ENCODE measurements at regions not wholly inside any gene's neighbourhood (a gene's known extent, or its start where the extent isn't known, plus 50 kb on each side); places are given as distances from the start of the nearest gene placed in this dataset.

DNA sequence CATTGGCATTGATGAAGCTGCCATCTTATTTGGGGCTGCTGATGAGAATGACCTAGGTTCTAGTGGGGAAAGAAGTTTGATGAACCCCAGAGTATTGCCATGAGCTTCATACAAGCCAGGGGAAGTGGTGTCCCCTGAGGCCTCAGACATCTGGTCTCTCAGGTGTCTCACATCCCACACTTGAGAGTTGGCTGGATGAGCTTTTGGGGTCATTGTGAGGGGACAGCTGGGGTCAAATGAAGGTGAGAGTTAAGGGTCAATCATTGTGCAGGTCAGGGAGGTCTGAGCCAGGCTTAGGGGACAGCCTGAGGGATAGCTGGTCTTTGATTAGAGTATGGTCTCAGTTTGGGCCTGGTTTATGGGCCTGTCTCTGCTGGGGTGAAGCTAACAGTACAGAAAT is 336.5 kb downstream of the CYP26B1 start:
- H3K27ac Mint-ChIP-seq, result no peak overlapping the region
- H3K9me3 Mint-ChIP-seq, result no peaks in the 10 kb centered on the region
- H3K36me3 Mint-ChIP-seq (ENCODE audit: low read depth), result no peaks in the 10 kb centered on the region
- no peak overlapping the region for H3K4me3 Mint-ChIP-seq
- DNase-seq (no peak), ATAC-seq (no peak)
- peaks cover 2% of the 10 kb centered on the region for H3K27me3 Mint-ChIP-seq
- no peaks in the 10 kb centered on the region for H3K4me1 Mint-ChIP-seq

DNA sequence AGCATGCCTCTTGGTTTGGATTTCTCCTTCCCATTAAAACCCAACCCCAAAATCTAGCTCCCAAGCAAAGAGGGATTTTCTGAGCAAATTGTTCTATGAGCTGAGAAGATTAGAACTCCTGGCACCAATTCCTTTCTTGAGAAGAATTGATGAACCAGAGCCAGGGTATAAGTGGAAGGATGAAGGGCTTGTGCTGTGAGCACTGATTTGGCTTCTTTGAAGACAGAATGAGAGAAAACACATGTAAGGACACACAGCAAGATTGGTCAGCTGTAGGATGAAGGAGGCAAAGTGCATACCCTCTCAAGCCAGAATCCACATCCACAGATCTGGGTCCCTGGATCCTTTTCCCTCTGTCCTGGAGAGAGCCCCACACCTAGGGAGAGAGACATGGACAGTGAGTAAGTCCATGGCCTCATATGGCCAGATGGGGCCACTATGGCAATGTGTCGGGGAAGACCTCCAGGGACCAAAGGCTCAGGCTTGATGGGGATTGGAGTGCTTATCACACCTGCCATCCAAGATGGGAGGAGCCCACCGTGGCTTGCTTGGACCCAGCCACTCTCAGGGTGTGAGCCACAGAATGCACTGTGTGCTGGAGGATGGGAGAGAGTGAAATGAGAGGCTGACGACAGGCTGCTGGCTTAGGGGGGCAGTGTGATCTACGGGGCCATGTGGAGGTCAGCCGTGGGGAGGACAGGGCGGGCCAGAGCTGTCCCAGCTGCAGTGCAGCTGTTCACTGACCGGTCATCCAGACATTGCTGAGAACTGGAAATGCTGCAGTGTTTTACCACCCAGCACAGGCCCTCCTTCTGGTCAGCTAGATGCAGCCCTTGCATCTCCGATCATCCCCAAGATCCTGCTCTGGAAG is 339.8 kb downstream of the CYP26B1 start:
- peaks cover 2% of the 10 kb centered on the region for H3K27me3 Mint-ChIP-seq
- no peaks in the 10 kb centered on the region for H3K9me3 Mint-ChIP-seq
- no peaks in the 10 kb centered on the region for H3K4me1 Mint-ChIP-seq
- ATAC-seq (peak; percentile 26), DNase-seq (no peak)
- no peak overlapping the region for H3K4me3 Mint-ChIP-seq
- no peak overlapping the region for H3K27ac Mint-ChIP-seq
- H3K36me3 Mint-ChIP-seq (ENCODE audit: low read depth), result no peaks in the 10 kb centered on the region

- H3K4me1 Mint-ChIP-seq, result no peaks in the 10 kb centered on the region
- ATAC-seq, result no peak
- no peak overlapping the region for H3K27ac Mint-ChIP-seq
- H3K36me3 Mint-ChIP-seq (ENCODE audit: low read depth), result no peaks in the 10 kb centered on the region
- DNase-seq, result no peak
- H3K9me3 Mint-ChIP-seq, result no peaks in the 10 kb centered on the region
- H3K4me3 Mint-ChIP-seq, result no peak overlapping the region
- H3K27me3 Mint-ChIP-seq, result peaks cover 3% of the 10 kb centered on the region
These were observed 341.2 kb downstream of the CYP26B1 start for GRCh38 chr2:71806432-71806831.

DNA sequence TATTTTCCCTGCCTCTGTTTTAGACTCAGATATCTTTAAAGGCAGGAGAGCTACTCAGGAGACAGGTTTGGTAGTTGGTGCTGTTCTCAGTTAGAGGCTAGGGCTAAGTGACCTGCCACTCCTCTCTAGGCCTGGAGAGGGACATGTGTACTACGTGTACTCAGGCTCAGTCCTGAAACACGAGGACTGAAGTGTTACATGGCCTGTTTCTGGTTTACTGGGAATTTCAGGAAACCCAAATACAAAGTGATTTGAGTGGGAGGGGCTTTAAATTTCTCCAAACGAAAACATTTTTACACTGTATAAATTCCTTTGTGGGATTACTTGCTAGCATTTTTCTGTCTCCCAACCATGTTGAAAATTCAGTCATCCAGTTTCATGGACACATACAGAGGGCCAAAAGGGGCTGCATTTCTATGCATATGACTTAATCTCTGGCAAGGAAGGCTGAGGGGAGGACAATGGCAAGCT is 343.3 kb downstream of the CYP26B1 start:
- no peaks in the 10 kb centered on the region for H3K36me3 Mint-ChIP-seq (ENCODE audit: low read depth)
- H3K4me1 Mint-ChIP-seq, result no peaks in the 10 kb centered on the region
- DNase-seq (no peak), ATAC-seq (no peak)
- H3K27me3 Mint-ChIP-seq, result peaks cover 3% of the 10 kb centered on the region
- no peak overlapping the region for H3K4me3 Mint-ChIP-seq
- no peak overlapping the region for H3K27ac Mint-ChIP-seq
- H3K9me3 Mint-ChIP-seq, result no peaks in the 10 kb centered on the region

GRCh38 chr2:71803398-71803797 is 344.3 kb downstream of the CYP26B1 start:
- H3K27ac Mint-ChIP-seq, result no peak overlapping the region
- no peaks in the 10 kb centered on the region for H3K36me3 Mint-ChIP-seq (ENCODE audit: low read depth)
- H3K27me3 Mint-ChIP-seq, result peaks cover 3% of the 10 kb centered on the region

GRCh38 chr2:71802556-71802955 is 345.1 kb downstream of the CYP26B1 start:
- H3K27me3 Mint-ChIP-seq, result peaks cover 3% of the 10 kb centered on the region
- H3K36me3 Mint-ChIP-seq (ENCODE audit: low read depth), result no peaks in the 10 kb centered on the region
- no peak overlapping the region for H3K4me3 Mint-ChIP-seq
- H3K4me1 Mint-ChIP-seq, result no peaks in the 10 kb centered on the region
- no peak for DNase-seq
- no peaks in the 10 kb centered on the region for H3K9me3 Mint-ChIP-seq
- ATAC-seq, result no peak
- no peak overlapping the region for H3K27ac Mint-ChIP-seq

More at GRCh38 chr2:71803398-71803797, 344.3 kb downstream of the CYP26B1 start:
- ATAC-seq (no peak), DNase-seq (no peak)
- Mint-ChIP-seq H3K9me3 (no peaks in the 10 kb centered on the region), H3K4me1 (no peaks in the 10 kb centered on the region), H3K4me3 (no peak overlapping the region)

DNA sequence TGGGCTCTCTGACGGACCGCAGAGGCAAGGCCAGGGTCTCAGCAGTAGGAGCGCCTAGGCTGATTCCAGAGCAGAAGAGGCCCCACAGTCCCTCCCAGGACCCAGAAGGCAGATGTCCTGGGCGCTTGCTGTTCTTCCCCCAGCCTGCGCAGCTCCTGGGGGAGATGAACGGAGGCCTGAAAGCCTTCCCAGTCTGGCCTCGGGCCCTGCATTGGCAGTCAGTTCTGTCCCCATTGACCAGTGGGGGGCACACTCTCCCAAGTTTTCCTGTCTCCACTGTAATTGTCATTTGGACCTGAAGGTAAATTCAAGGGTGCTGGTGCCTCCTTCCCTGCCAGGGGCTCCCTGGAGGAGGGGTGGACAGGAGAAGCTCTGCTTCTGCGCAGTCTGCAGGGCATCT is 345.7 kb downstream of the CYP26B1 start:
- H3K4me3 Mint-ChIP-seq, result no peak overlapping the region
- H3K9me3 Mint-ChIP-seq, result no peaks in the 10 kb centered on the region
- H3K27me3 Mint-ChIP-seq, result peaks cover 3% of the 10 kb centered on the region
- no peak overlapping the region for H3K27ac Mint-ChIP-seq
- no peak for ATAC-seq
- DNase-seq, result peak; percentile 4
- H3K36me3 Mint-ChIP-seq (ENCODE audit: low read depth), result no peaks in the 10 kb centered on the region
- no peaks in the 10 kb centered on the region for H3K4me1 Mint-ChIP-seq

DNA sequence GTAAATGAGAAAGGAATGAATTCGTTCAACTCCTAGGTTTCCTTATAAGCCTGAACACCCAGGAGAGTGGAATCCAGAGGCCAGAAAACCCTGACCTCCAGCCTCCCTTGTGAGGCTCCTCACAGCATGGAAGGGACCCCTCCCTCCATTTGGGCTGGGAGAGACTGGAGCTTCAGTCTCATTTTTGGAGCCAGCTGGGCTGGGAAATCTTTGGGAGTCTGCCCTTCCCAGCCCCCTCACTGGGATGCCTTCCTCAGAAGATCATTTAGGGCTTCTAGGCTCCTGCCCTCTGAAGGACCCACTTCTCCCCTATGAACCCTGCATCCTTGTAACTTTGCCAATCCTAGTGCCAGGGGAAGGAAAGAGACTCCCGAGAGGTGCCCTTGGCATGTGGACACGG is 346.1 kb downstream of the CYP26B1 start:
- H3K27ac Mint-ChIP-seq, result no peak overlapping the region
- no peak for ATAC-seq
- H3K4me3 Mint-ChIP-seq, result no peak overlapping the region
- H3K4me1 Mint-ChIP-seq, result no peaks in the 10 kb centered on the region
- DNase-seq, result no peak
- no peaks in the 10 kb centered on the region for H3K36me3 Mint-ChIP-seq (ENCODE audit: low read depth)
- H3K9me3 Mint-ChIP-seq, result no peaks in the 10 kb centered on the region
- peaks cover 3% of the 10 kb centered on the region for H3K27me3 Mint-ChIP-seq

DNA sequence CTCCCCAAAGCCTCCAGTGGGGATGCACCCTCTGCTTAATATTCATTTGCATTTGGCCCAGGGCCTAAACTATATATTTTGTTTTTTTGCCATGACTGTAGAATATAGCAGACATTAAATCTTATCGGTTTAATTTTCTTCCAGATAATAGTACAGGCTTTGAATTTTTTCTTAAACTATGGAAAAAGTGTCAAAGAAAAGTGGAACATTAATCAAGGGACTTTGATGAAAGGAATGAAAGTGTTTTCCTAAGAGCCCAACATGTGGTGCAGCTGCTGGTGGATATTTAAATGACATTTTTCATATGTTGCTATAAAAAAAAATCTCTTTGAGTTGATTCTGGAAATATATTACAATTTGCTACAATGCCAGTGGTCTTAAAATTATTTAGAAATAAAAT is 346.8 kb downstream of the CYP26B1 start:
- ATAC-seq (no peak), DNase-seq (no peak)
- Mint-ChIP-seq H3K9me3 (no peaks in the 10 kb centered on the region), H3K36me3 (ENCODE audit: low read depth) (no peaks in the 10 kb centered on the region), H3K27ac (no peak overlapping the region), H3K27me3 (peaks cover 3% of the 10 kb centered on the region), H3K4me1 (no peaks in the 10 kb centered on the region), H3K4me3 (no peak overlapping the region)

GRCh38 chr2:71800106-71800809 is 346.9 kb downstream of the DYSF start:
- DNase-seq (no peak), ATAC-seq (no peak)
- no peak overlapping the region for H3K27ac Mint-ChIP-seq
- no peak overlapping the region for H3K4me3 Mint-ChIP-seq
- no peaks in the 10 kb centered on the region for H3K36me3 Mint-ChIP-seq (ENCODE audit: low read depth)
- no peaks in the 10 kb centered on the region for H3K9me3 Mint-ChIP-seq
- peaks cover 3% of the 10 kb centered on the region for H3K27me3 Mint-ChIP-seq
- no peaks in the 10 kb centered on the region for H3K4me1 Mint-ChIP-seq

- Mint-ChIP-seq H3K27ac (no peak overlapping the region), H3K9me3 (no peaks in the 10 kb centered on the region), H3K36me3 (ENCODE audit: low read depth) (no peaks in the 10 kb centered on the region), H3K4me1 (no peaks in the 10 kb centered on the region), H3K4me3 (no peak overlapping the region), H3K27me3 (peaks cover 3% of the 10 kb centered on the region)
- DNase-seq (no peak), ATAC-seq (no peak)
These were observed 345.7 kb downstream of the DYSF start for GRCh38 chr2:71799013-71799575.

- peaks cover 3% of the 10 kb centered on the region for H3K27me3 Mint-ChIP-seq
These were observed 345.1 kb downstream of the DYSF start for GRCh38 chr2:71798266-71799012.

GRCh38 chr2:71797035-71797810 is 343.9 kb downstream of the DYSF start:
- H3K4me1 Mint-ChIP-seq, result no peaks in the 10 kb centered on the region
- ATAC-seq, result peak; percentile 10

More at GRCh38 chr2:71798266-71799012, 345.1 kb downstream of the DYSF start:
- ATAC-seq, result no peak
- peak; percentile 12 for DNase-seq
- Mint-ChIP-seq H3K4me3 (no peak overlapping the region), H3K27ac (no peak overlapping the region), H3K9me3 (no peaks in the 10 kb centered on the region), H3K4me1 (no peaks in the 10 kb centered on the region), H3K36me3 (ENCODE audit: low read depth) (no peaks in the 10 kb centered on the region)

DNA sequence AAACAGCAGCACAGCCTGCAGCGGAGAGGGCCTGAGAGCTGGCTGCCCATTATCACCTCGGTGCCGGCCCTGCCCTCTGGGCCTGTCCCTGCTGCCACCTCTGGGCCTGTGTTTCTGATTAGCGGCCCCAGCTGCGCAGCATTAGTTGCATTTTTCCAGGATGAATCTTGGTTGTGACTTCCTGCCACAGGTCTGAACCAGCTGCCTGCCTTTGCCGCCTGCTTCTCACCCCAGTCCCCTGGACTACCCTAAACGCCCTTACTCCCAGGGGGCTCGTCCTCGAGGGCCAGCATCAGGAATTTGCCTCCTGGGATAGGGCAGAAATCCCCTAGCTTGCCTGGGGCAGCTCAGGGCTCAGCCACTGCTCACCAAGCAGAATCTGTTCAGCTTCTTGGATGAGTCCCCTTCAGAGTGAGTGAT is 342.8 kb downstream of the DYSF start:
- Mint-ChIP-seq H3K4me1 (no peaks in the 10 kb centered on the region), H3K36me3 (ENCODE audit: low read depth) (no peaks in the 10 kb centered on the region), H3K27me3 (no peaks in the 10 kb centered on the region), H3K4me3 (no peak overlapping the region), H3K9me3 (no peaks in the 10 kb centered on the region), H3K27ac (no peak overlapping the region)
- ATAC-seq, result no peak
- DNase-seq, result no peak

More at GRCh38 chr2:71797035-71797810, 343.9 kb downstream of the DYSF start:
- Mint-ChIP-seq H3K4me3 (no peak overlapping the region), H3K27ac (no peak overlapping the region), H3K9me3 (no peaks in the 10 kb centered on the region), H3K36me3 (ENCODE audit: low read depth) (no peaks in the 10 kb centered on the region), H3K27me3 (peaks cover under 1% of the 10 kb centered on the region)
- DNase-seq, result no peak

Measured in activated naive CD8-positive, alpha-beta T cell treated with anti-CD3 and anti-CD28 coated beads, Interleukin-2, amount 50 U/mL, for 24 hours (primary cell).